IMR-90 (cell line): ENCODE measurements at regions not wholly inside any gene's neighbourhood (a gene's known extent, or its start where the extent isn't known, plus 50 kb on each side); places are given as distances from the start of the nearest gene placed in this dataset.

Experiments used
- ATAC-seq: fragments of 200-7000 bp; cut with Tn5 transposase; 2 replicates; pipeline ENCODE4 v1.9.1; 2020; ENCODE audit warnings: low read depth, mild to moderate bottlenecking, moderate library complexity
- BruUV-seq: library from RNA; stranded (reverse); fragments of 400-500 nt; replicated peaks from 2 replicates; lab custom pipeline; 2021; lab: Mats Ljungman, UMichigan
- CTCF ChIA-PET: fragments of 300-600 bp; formaldehyde crosslinking; extraction: SDS; loops from one replicate; lab custom pipeline; 2021; ENCODE audit warnings: antibody characterized with exemption; lab: Yijun Ruan, JAX
- POLR2A ChIA-PET: fragments of 300-600 bp; sonication (Branson Sonifier 250); formaldehyde crosslinking; loops from one replicate; lab custom pipeline; 2022; ENCODE audit warnings: antibody characterized with exemption; ENCODE audit not compliant: unreplicated experiment; lab: Charles Lee
- DNase-seq: peaks from one replicate; pipeline ENCODE4 v3.0.0; 2013
- H2AFZ ChIP-seq: replicated peaks from 2 replicates; pipeline ENCODE3; 2013; ENCODE audit warnings: low read length, mild to moderate bottlenecking; ENCODE audit not compliant: poor library complexity
- H2AK5ac ChIP-seq: 2 replicates; pipeline ENCODE4 v1.6.1; 2013; ENCODE audit warnings: low read depth, low read length, inconsistent platforms
- H2AK9ac ChIP-seq: replicated peaks from 2 replicates; pipeline ENCODE3; 2013; ENCODE audit warnings: mild to moderate bottlenecking, low read depth, low read length, moderate library complexity; ENCODE audit not compliant: poor library complexity
- H2BK120ac ChIP-seq: 2 replicates; pipeline ENCODE4 v1.6.1; 2013; ENCODE audit warnings: low read depth, low read length, inconsistent platforms
- H2BK15ac ChIP-seq: 3 replicates; pipeline ENCODE4 v1.6.1; 2013; ENCODE audit warnings: low read depth, low read length, inconsistent platforms
- H2BK20ac ChIP-seq: 2 replicates; pipeline ENCODE4 v1.6.1; 2013; ENCODE audit warnings: low read depth, mild to moderate bottlenecking, inconsistent platforms, low read length, moderate library complexity
- H2BK5ac ChIP-seq: 2 replicates; pipeline ENCODE4 v1.6.1; 2013; ENCODE audit warnings: mild to moderate bottlenecking, low read depth, low read length, inconsistent platforms; ENCODE audit not compliant: poor library complexity, severe bottlenecking
- H3K14ac ChIP-seq: replicated peaks from 2 replicates; pipeline ENCODE4 v1.6.1; 2013; ENCODE audit warnings: low read depth, low read length, inconsistent platforms
- H3K18ac ChIP-seq: 2 replicates; pipeline ENCODE4 v1.6.1; 2013; ENCODE audit warnings: low read depth, low read length, control low read depth
- H3K23ac ChIP-seq: 2 replicates; pipeline ENCODE4 v1.6.1; 2013; ENCODE audit warnings: low read depth, low read length, inconsistent platforms
- H3K27ac ChIP-seq: 2 replicates; pipeline ENCODE4 v1.5.1; 2013; ENCODE audit warnings: mild to moderate bottlenecking, control low read depth, low read length; ENCODE audit not compliant: insufficient read depth
- H3K27me3 ChIP-seq: 2 replicates; pipeline ENCODE4 v1.6.1; 2013; ENCODE audit warnings: low read length; ENCODE audit not compliant: control insufficient read depth, insufficient read depth
- H3K36me3 ChIP-seq: 2 replicates; pipeline ENCODE4 v1.6.1; 2013; ENCODE audit warnings: low read length, mixed read lengths; ENCODE audit not compliant: control insufficient read depth, insufficient read depth
- H3K4ac ChIP-seq: 2 replicates; pipeline ENCODE4 v1.6.1; 2013; ENCODE audit warnings: low read depth, low read length, inconsistent platforms
- H3K4me1 ChIP-seq: 2 replicates; pipeline ENCODE4 v1.6.1; 2013; ENCODE audit warnings: low read length, mixed read lengths; ENCODE audit not compliant: control insufficient read depth, insufficient read depth
- H3K4me2 ChIP-seq: 2 replicates; pipeline ENCODE4 v1.6.1; 2013; ENCODE audit warnings: low read depth, mild to moderate bottlenecking, control low read depth, low read length, moderate library complexity
- H3K4me3 ChIP-seq: 2 replicates; pipeline ENCODE4 v1.5.1; 2013; ENCODE audit warnings: low read depth, mild to moderate bottlenecking, control low read depth, low read length, moderate library complexity; ENCODE audit not compliant: insufficient read depth
- H3K56ac ChIP-seq: 2 replicates; pipeline ENCODE4 v1.6.1; 2013; ENCODE audit warnings: low read length, inconsistent platforms; ENCODE audit not compliant: insufficient read depth; ENCODE audit errors: extremely low read depth
- H3K79me1 ChIP-seq, 2 experiments: 2 replicates each; pipeline ENCODE4 v1.6.1; 2013; ENCODE audit warnings: low read length in 2 of 2, inconsistent platforms in 1 of 2, low read depth in 1 of 2
- H3K9ac ChIP-seq: 2 replicates; pipeline ENCODE4 v1.6.1; 2013; ENCODE audit warnings: low read depth, low read length, control low read depth
- H3K9me1 ChIP-seq: 2 replicates; pipeline ENCODE4 v1.6.1; 2013; ENCODE audit warnings: low read length, inconsistent platforms; ENCODE audit not compliant: insufficient read depth
- H3K9me3 ChIP-seq: 2 replicates; pipeline ENCODE4 v1.6.1; 2013; ENCODE audit warnings: low read length; ENCODE audit not compliant: control insufficient read depth, insufficient read depth
- H4K20me1 ChIP-seq: 2 replicates; pipeline ENCODE4 v1.6.1; 2013; ENCODE audit warnings: low read length, inconsistent platforms; ENCODE audit not compliant: insufficient read depth
- H4K5ac ChIP-seq: 2 replicates; pipeline ENCODE4 v1.6.1; 2013; ENCODE audit warnings: mild to moderate bottlenecking, low read depth, low read length, control low read depth
- H4K8ac ChIP-seq, 2 experiments: 2 replicates each; pipeline ENCODE4 v1.6.1; 2013; ENCODE audit warnings: low read depth in 2 of 2, low read length in 2 of 2, control low read depth in 1 of 2, inconsistent platforms in 1 of 2
- H4K91ac ChIP-seq: 2 replicates; pipeline ENCODE4 v1.6.1; 2013; ENCODE audit warnings: low read depth, low read length, inconsistent platforms; ENCODE audit not compliant: insufficient read depth
- BHLHE40 ChIP-seq: fragments of 150-350 bp; IDR thresholded peaks from 2 replicates; pipeline ENCODE4 v1.6.1; 2016; ENCODE audit warnings: mild to moderate bottlenecking, low read depth, low read length
- CEBPB ChIP-seq: IDR thresholded peaks from 2 replicates; pipeline ENCODE4 v1.6.1; 2012; ENCODE audit warnings: low read depth, low read length, improper control_type of control experiment
- CHD1 ChIP-seq: IDR thresholded peaks from 2 replicates; pipeline ENCODE4 v1.6.1; 2012; ENCODE audit warnings: low read depth, low read length, improper control_type of control experiment
- CTCF ChIP-seq: conservative IDR thresholded peaks from 2 replicates; pipeline ENCODE4 v1.5.1; 2012; ENCODE audit warnings: mild to moderate bottlenecking, low read depth, low read length, improper control_type of control experiment
- ELK1 ChIP-seq: fragments of 150-350 bp; IDR thresholded peaks from 2 replicates; pipeline ENCODE4 v1.6.1; 2016; ENCODE audit warnings: low read depth, mild to moderate bottlenecking, low read length, moderate library complexity, borderline replicate concordance
- FOS ChIP-seq: fragments of 150-350 bp; IDR thresholded peaks from 2 replicates; pipeline ENCODE4 v1.6.1; 2016; ENCODE audit warnings: low read depth, low read length
- MAFK ChIP-seq: IDR thresholded peaks from 2 replicates; pipeline ENCODE4 v1.6.1; 2012; ENCODE audit warnings: low read depth, low read length, improper control_type of control experiment
- MAZ ChIP-seq: IDR thresholded peaks from 2 replicates; pipeline ENCODE4 v1.6.1; 2012; ENCODE audit warnings: low read depth, mild to moderate bottlenecking, low read length, improper control_type of control experiment, moderate library complexity, borderline replicate concordance
- MXI1 ChIP-seq: IDR thresholded peaks from 2 replicates; pipeline ENCODE4 v1.6.1; 2012; ENCODE audit warnings: low read depth, mild to moderate bottlenecking, low read length, moderate library complexity, borderline replicate concordance
- NFE2L2 ChIP-seq: fragments of 150-350 bp; IDR thresholded peaks from 2 replicates; pipeline ENCODE4 v1.6.1; 2016; ENCODE audit warnings: low read depth, mild to moderate bottlenecking, low read length
- POLR2A ChIP-seq: IDR thresholded peaks from 2 replicates; pipeline ENCODE4 v1.6.1; 2012; ENCODE audit warnings: mild to moderate bottlenecking, low read depth, low read length
- RAD21 ChIP-seq: IDR thresholded peaks from 2 replicates; pipeline ENCODE4 v1.6.1; 2012; ENCODE audit warnings: low read length, improper control_type of control experiment
- RCOR1 ChIP-seq: IDR thresholded peaks from 2 replicates; pipeline ENCODE4 v1.6.1; 2012; ENCODE audit warnings: mild to moderate bottlenecking, low read length, improper control_type of control experiment; ENCODE audit not compliant: insufficient replicate concordance
- RFX5 ChIP-seq: IDR thresholded peaks from 2 replicates; pipeline ENCODE4 v1.8.0; 2012; ENCODE audit warnings: low read depth, mild to moderate bottlenecking, low read length, moderate library complexity
- SMC3 ChIP-seq: fragments of 150-350 bp; IDR thresholded peaks from 2 replicates; pipeline ENCODE4 v1.6.1; 2016; ENCODE audit warnings: low read depth, mild to moderate bottlenecking, antibody characterized with exemption, low read length, moderate library complexity
- WGBS, 2 experiments: methylation state at CpG; one replicate each; pipeline versions ENCODE4 v1.1.5 to v1.1.7; 2013; ENCODE audit warnings: missing lambda C conversion rate in 2 of 2; ENCODE audit not compliant: insufficient read length in 1 of 2; ENCODE audit errors: extremely low coverage in 2 of 2; 5-methylcytosine and 5-hydroxymethylcytosine counted together
- dilution Hi-C: fragments of 300-500 bp; cut with HindIII; formaldehyde crosslinking; loops from one replicate; pipeline ENCODE4 v1.14.3; 2018; ENCODE audit warnings: low sequenced_read_pairs; ENCODE audit not compliant: unreplicated experiment
- in situ Hi-C: fragments of 300-500 bp; cut with MboI; formaldehyde crosslinking; loops from 3 replicates; pipeline ENCODE4 v1.14.3; 2019; ENCODE audit warnings: low sequenced_read_pairs, inconsistent platforms, mixed read lengths
- intact Hi-C: fragments of 100-400 bp; cut with micrococcal nuclease; formaldehyde crosslinking; loops from 2 replicates; pipeline ENCODE4 v1.10.0; 2022
- TF ChIP-seq, protein P1 (sequence below): fragments of 150-350 bp; IDR thresholded peaks from 2 replicates; pipeline ENCODE4 v1.6.1; 2017; ENCODE audit warnings: mild to moderate bottlenecking, antibody characterized with exemption, low read length, low read depth

- Histone ChIP-seq H2AK5ac (no peak overlapping the region), H3K14ac (no peak overlapping the region), H2BK15ac (no peak overlapping the region), H3K9me3 (peaks cover 52% of the 10 kb centered on the region), H3K56ac (no peak overlapping the region), H4K20me1 (no peaks in the 10 kb centered on the region), H4K5ac (no peak overlapping the region), H3K4me3 (no peak overlapping the region), H3K9me1 (no peaks in the 10 kb centered on the region), H2BK20ac (no peak overlapping the region), H4K91ac (no peak overlapping the region), H3K4me2 (no peak overlapping the region), H2BK5ac (no peak overlapping the region), H3K9ac (no peak overlapping the region), H4K8ac (no peak overlapping the region), H3K23ac (no peak overlapping the region), H2AK9ac (no peak overlapping the region), H2BK120ac (no peak overlapping the region), H2AFZ (no peak overlapping the region), H3K27ac (no peak overlapping the region), H3K79me1 (no peaks in the 10 kb centered on the region), H3K27me3 (no peaks in the 10 kb centered on the region), H3K18ac (no peak overlapping the region), H3K4me1 (no peaks in the 10 kb centered on the region), H3K36me3 (no peaks in the 10 kb centered on the region), H3K4ac (no peak overlapping the region)
- no peak for ATAC-seq
- in situ Hi-C loops (no loop called here), intact Hi-C loops (no loop called here), dilution Hi-C loops (no loop called here)
- ChIA-PET POLR2A (no interaction called here), CTCF (no interaction called here)
- TF ChIP-seq CHD1 (no peak), SMC3 (no peak), CTCF (no peak), FOS (no peak), POLR2A (no peak), CEBPB (no peak), RAD21 (no peak), MXI1 (no peak), BHLHE40 (no peak), ELK1 (no peak), RFX5 (no peak), RCOR1 (no peak), MAFK (no peak), MAZ (no peak), NFE2L2 (no peak)
- TF ChIP-seq, protein P1, sequence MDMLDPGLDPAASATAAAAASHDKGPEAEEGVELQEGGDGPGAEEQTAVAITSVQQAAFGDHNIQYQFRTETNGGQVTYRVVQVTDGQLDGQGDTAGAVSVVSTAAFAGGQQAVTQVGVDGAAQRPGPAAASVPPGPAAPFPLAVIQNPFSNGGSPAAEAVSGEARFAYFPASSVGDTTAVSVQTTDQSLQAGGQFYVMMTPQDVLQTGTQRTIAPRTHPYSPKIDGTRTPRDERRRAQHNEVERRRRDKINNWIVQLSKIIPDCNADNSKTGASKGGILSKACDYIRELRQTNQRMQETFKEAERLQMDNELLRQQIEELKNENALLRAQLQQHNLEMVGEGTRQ: no peak
- no CpG with 5 or more reads among the region's 9 CpGs for WGBS, 2 experiments
- BruUV-seq: no TSS peak
- no peak for DNase-seq
Observed at GRCh38 chr14:104368751-104369100, 210.8 kb upstream of the C14orf180 start.
